C4-2B (cell line): ENCODE measurements at regions not wholly inside any gene's neighbourhood (a gene's known extent, or its start where the extent isn't known, plus 50 kb on each side); places are given as distances from the start of the nearest gene placed in this dataset.

Experiments used
- CTCF ChIP-seq: fragments of 450-650 bp; conservative IDR thresholded peaks from 2 replicates; pipeline ENCODE4 v1.5.1; 2017; ENCODE audit warnings: mild to moderate bottlenecking
- ZFX ChIP-seq: fragments of 450-650 bp; IDR thresholded peaks from 2 replicates; pipeline ENCODE4 v1.6.1; 2017

GRCh38 chr13:89738072-89738471 lies 1609.4 kb upstream of the MIR17HG start:
- TF ChIP-seq CTCF (no peak), ZFX (no peak)
